ENCODE measurements at regions not wholly inside any gene's neighbourhood (a gene's known extent, or its start where the extent isn't known, plus 50 kb on each side); places are given as distances from the start of the nearest gene placed in this dataset.

DNA sequence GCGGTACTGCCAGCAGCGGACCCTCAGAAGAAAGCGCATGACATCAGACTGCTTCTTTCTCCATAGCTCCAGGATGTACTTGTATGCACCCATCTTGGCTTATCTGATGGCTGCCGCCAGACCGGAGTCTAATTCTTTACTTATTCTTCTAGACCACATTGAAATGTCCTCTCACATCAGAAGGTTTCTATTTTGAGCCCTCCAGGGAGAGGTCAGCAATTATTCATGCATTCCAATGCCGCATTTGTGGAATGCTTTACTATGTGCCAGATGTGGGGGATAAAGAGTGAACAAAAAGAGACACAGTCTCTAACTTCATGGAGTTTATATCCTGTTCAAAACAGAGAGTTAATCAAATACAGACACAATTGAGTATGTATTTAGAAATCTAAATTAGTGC, 230.1 kb downstream of the MIAT start:
- H4K8ac ChIP-seq (replicated peaks; ENCODE audit: insufficient read length, low read depth, low read length), result no peak overlapping the region
- no peak overlapping the region for H2BK120ac ChIP-seq (ENCODE audit: low read depth, low read length, poor library complexity, severe bottlenecking)
- H3K79me2 ChIP-seq (ENCODE audit: insufficient read depth, low read length), result no peaks in the 10 kb centered on the region
- Mint-ChIP-seq H3K4me3 (no peak overlapping the region), H3K4me1 (peaks cover 14 to 29% of the 10 kb centered on the region in 2 experiments), H3K9me3 (no peaks in the 10 kb centered on the region), H3K27me3 (ENCODE audit: low read depth) (peaks cover 10% of the 10 kb centered on the region), H3K36me3 (ENCODE audit: insufficient read depth in 1 of 3, low read depth in 3 of 3) (no peaks in the 10 kb centered on the region), H3K27ac (no peak overlapping the region)
- no peak for TF ChIP-seq CTCF (conservative IDR thresholded peaks at IDR 0.05)
- H2AK5ac ChIP-seq (ENCODE audit: insufficient read length, low read length), result no peak overlapping the region
- no peak overlapping the region for H2BK15ac ChIP-seq (ENCODE audit: low read depth, low read length)
- no peak overlapping the region for H2AFZ ChIP-seq (ENCODE audit: low read length)
- H3K4ac ChIP-seq (ENCODE audit: low read depth, low read length), result no peak overlapping the region
- H3K56ac ChIP-seq (ENCODE audit: insufficient read length, low read depth, low read length), result no peak overlapping the region
- no peak overlapping the region for H3K18ac ChIP-seq (ENCODE audit: insufficient read length, low read depth, low read length)
- H3K27me3 ChIP-seq (ENCODE audit: insufficient read depth, low read length), result no peaks in the 10 kb centered on the region
- H3T11ph ChIP-seq (ENCODE audit: low read length), result no peak overlapping the region
- no peak overlapping the region for H3K27ac ChIP-seq (ENCODE audit: insufficient read length, low read depth, low read length)
- no peaks in the 10 kb centered on the region for H3K79me1 ChIP-seq (ENCODE audit: insufficient read depth, low read depth, low read length, poor library complexity, severe bottlenecking)
- no peaks in the 10 kb centered on the region for H3K23me2 ChIP-seq (ENCODE audit: insufficient read length, low read depth, low read length, poor library complexity, severe bottlenecking)
- no peaks in the 10 kb centered on the region for H3K9me3 ChIP-seq (ENCODE audit: control insufficient read depth, low read depth, low read length)
- WGBS (ENCODE audit: extremely low coverage, insufficient read length, low lambda C conversion rate), result no CpG with 5 or more reads among the region's 6 CpGs
- H3K9ac ChIP-seq (ENCODE audit: extremely low read depth, insufficient read length, low read length), result no peak overlapping the region
- no peak overlapping the region for H2BK5ac ChIP-seq (ENCODE audit: insufficient read length, low read length)
- DNase-seq, result no peak
- H3K4me2 ChIP-seq (ENCODE audit: insufficient read depth, insufficient read length, low read length), result no peak overlapping the region
- no peaks in the 10 kb centered on the region; the same call in 1 of the 2 replicates for H3K4me1 ChIP-seq (ENCODE audit: insufficient read depth, low read length)
- H4K5ac ChIP-seq (ENCODE audit: insufficient read length, low read depth, low read length), result no peak overlapping the region
- no peak overlapping the region for H2BK20ac ChIP-seq (ENCODE audit: low read depth, low read length, poor library complexity, severe bottlenecking)
- no peak overlapping the region for H2BK12ac ChIP-seq (ENCODE audit: insufficient read length, low read depth, low read length)
- no peaks in the 10 kb centered on the region for H4K20me1 ChIP-seq (ENCODE audit: control insufficient read depth, insufficient read depth, insufficient read length)
- H3K23ac ChIP-seq (ENCODE audit: insufficient read length, low read depth, low read length), result no peak overlapping the region
- no peak overlapping the region for H3K14ac ChIP-seq (ENCODE audit: insufficient read depth, low read length)
- no peak overlapping the region for H4K91ac ChIP-seq (ENCODE audit: insufficient read length, low read depth, low read length)
